Calu3 (cell line): ENCODE measurements at regions not wholly inside any gene's neighbourhood (a gene's known extent, or its start where the extent isn't known, plus 50 kb on each side); places are given as distances from the start of the nearest gene placed in this dataset.

Source experiments
- BruUV-seq: library from RNA; stranded (reverse); fragments of 400-500 nt; replicated peaks from 2 replicates; lab custom pipeline; 2021; lab: Mats Ljungman, UMichigan
- CTCF ChIA-PET: fragments of 300-600 bp; sonication (Branson Sonifier 250); formaldehyde crosslinking; loops from one replicate; lab custom pipeline; 2022; ENCODE audit warnings: antibody characterized with exemption; lab: Charles Lee
- DNase-seq: peaks from one replicate; pipeline ENCODE4 v3.0.0; 2022
- H3K27ac Mint-ChIP-seq: one replicate; pipeline ENCODE4 v1.8.0; 2022; ENCODE audit warnings: mixed read lengths; ENCODE audit not compliant: unreplicated experiment
- H3K27me3 Mint-ChIP-seq: one replicate; pipeline ENCODE4 v1.8.0; 2022; ENCODE audit warnings: mixed read lengths; ENCODE audit not compliant: unreplicated experiment
- H3K36me3 Mint-ChIP-seq: one replicate; pipeline ENCODE4 v1.8.0; 2022; ENCODE audit warnings: mild to moderate bottlenecking, moderate library complexity, mixed read lengths; ENCODE audit not compliant: insufficient read depth, unreplicated experiment
- H3K4me1 Mint-ChIP-seq: one replicate; pipeline ENCODE4 v1.8.0; 2022; ENCODE audit warnings: mild to moderate bottlenecking, low read depth, mixed read lengths; ENCODE audit not compliant: unreplicated experiment
- H3K4me3 Mint-ChIP-seq: one replicate; pipeline ENCODE4 v1.8.0; 2022; ENCODE audit warnings: mild to moderate bottlenecking, low read depth, moderate library complexity, mixed read lengths; ENCODE audit not compliant: unreplicated experiment
- H3K9me3 Mint-ChIP-seq: one replicate; pipeline ENCODE4 v1.8.0; 2022; ENCODE audit warnings: low read depth, mixed read lengths; ENCODE audit not compliant: unreplicated experiment
- CTCF ChIP-seq: fragments of 200-600 bp; IDR thresholded peaks from one replicate; pipeline ENCODE4 v1.8.0; 2022; ENCODE audit warnings: antibody characterized with exemption; ENCODE audit not compliant: unreplicated experiment
- intact Hi-C: fragments of 100-400 bp; cut with micrococcal nuclease; formaldehyde crosslinking; loops from one replicate; pipeline ENCODE4 v1.10.0; 2022; ENCODE audit not compliant: unreplicated experiment

- no peaks in the 10 kb centered on the region for H3K36me3 Mint-ChIP-seq
- H3K27me3 Mint-ChIP-seq: no peaks in the 10 kb centered on the region
- H3K27ac Mint-ChIP-seq: no peak overlapping the region
- no TSS peak for BruUV-seq
- H3K4me3 Mint-ChIP-seq: no peak overlapping the region
- no peak for DNase-seq
- peaks cover 3% of the 10 kb centered on the region for H3K9me3 Mint-ChIP-seq
- H3K4me1 Mint-ChIP-seq: peaks cover 7% of the 10 kb centered on the region
- CTCF ChIA-PET: no interaction called here
- no peak for TF ChIP-seq CTCF
- intact Hi-C loops: no loop called here
Measured at GRCh38 chr16:76941113-76941512, 249.9 kb upstream of the MON1B start.

GRCh38 chr16:76942089-76942488 lies 248.9 kb upstream of the MON1B start:
- no peaks in the 10 kb centered on the region for H3K27me3 Mint-ChIP-seq
- peaks cover 13% of the 10 kb centered on the region for H3K4me1 Mint-ChIP-seq
- TF ChIP-seq CTCF: no peak
- intact Hi-C loops: no loop called here
- H3K36me3 Mint-ChIP-seq: no peaks in the 10 kb centered on the region
- H3K27ac Mint-ChIP-seq: no peak overlapping the region
- peaks cover 3% of the 10 kb centered on the region for H3K9me3 Mint-ChIP-seq
- DNase-seq: no peak
- BruUV-seq: no TSS peak
- CTCF ChIA-PET: no interaction called here
- H3K4me3 Mint-ChIP-seq: no peak overlapping the region

GRCh38 chr16:76943921-76944320 lies 247.1 kb upstream of the MON1B start:
- Mint-ChIP-seq H3K4me1 (peaks cover 15% of the 10 kb centered on the region), H3K9me3 (peaks cover 6% of the 10 kb centered on the region), H3K4me3 (no peak overlapping the region), H3K27me3 (no peaks in the 10 kb centered on the region), H3K36me3 (no peaks in the 10 kb centered on the region), H3K27ac (no peak overlapping the region)
- BruUV-seq: no TSS peak
- TF ChIP-seq CTCF: no peak
- intact Hi-C loops: no loop called here
- DNase-seq: no peak
- CTCF ChIA-PET: no interaction called here

- no TSS peak for BruUV-seq
- Mint-ChIP-seq H3K9me3 (peaks cover 15% of the 10 kb centered on the region), H3K36me3 (no peaks in the 10 kb centered on the region), H3K4me1 (peaks cover 15% of the 10 kb centered on the region), H3K4me3 (no peak overlapping the region), H3K27ac (no peak overlapping the region), H3K27me3 (no peaks in the 10 kb centered on the region)
- TF ChIP-seq CTCF: no peak
- intact Hi-C loops: no loop called here
- CTCF ChIA-PET: no interaction called here
- peak; percentile 23 for DNase-seq
Measured at GRCh38 chr16:76946879-76947278, 244.1 kb upstream of the MON1B start.

GRCh38 chr16:76947749-76948148 lies 243.2 kb upstream of the MON1B start:
- TF ChIP-seq CTCF: no peak
- intact Hi-C loops: no loop called here
- no peak for DNase-seq
- Mint-ChIP-seq H3K4me3 (no peak overlapping the region), H3K9me3 (peaks cover 15% of the 10 kb centered on the region), H3K27ac (no peak overlapping the region), H3K36me3 (no peaks in the 10 kb centered on the region), H3K4me1 (peaks cover 15% of the 10 kb centered on the region), H3K27me3 (no peaks in the 10 kb centered on the region)
- CTCF ChIA-PET: no interaction called here
- BruUV-seq: no TSS peak
